ENCODE measurements at regions not wholly inside any gene's neighbourhood (a gene's known extent, or its start where the extent isn't known, plus 50 kb on each side); places are given as distances from the start of the nearest gene placed in this dataset.
"Not testable (repeated sequence)": the region's sequence is repeated elsewhere in the genome, so short reads cannot be mapped to it uniquely, and the experiment has no call there.

DNA sequence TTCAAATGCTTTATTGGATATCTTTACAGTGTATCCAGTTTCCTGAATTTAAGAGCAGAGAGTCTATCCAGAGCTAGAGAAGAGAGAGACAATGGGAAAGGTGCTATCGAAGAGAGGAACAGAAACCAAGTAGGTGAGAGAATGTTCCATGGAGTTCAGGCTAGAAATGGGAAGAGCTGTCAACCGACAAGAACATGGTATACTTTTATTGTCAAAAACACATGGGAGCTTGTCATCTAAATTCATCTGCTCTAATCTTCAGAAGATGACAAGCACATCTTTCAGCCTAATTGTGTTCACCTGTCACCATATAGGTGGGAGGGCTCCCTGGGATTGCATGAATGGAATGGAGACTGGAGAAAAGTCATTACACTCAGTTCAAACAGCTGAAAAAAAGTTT, 690.4 kb upstream of the LRATD1 start:
- DNase-seq: no peak

DNA sequence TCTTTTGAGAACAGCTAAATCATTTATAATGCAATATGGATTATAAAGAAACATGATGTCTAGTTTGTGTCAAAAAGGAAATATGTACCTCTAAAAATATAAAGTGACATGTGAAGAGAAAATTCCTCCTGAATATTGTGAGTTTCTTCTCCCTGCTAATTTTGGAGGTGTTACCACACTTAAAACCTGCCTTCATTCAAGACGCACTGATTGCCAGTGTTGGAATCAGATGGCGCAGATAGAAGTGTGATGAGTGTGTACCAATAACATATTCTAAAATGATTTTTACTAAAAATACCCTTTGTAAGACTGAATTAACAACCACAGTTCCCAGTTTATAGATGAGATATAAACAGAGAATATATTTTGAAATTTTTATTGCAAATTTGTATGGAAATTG, 681.8 kb upstream of the LRATD1 start:
- no peak for DNase-seq

DNA sequence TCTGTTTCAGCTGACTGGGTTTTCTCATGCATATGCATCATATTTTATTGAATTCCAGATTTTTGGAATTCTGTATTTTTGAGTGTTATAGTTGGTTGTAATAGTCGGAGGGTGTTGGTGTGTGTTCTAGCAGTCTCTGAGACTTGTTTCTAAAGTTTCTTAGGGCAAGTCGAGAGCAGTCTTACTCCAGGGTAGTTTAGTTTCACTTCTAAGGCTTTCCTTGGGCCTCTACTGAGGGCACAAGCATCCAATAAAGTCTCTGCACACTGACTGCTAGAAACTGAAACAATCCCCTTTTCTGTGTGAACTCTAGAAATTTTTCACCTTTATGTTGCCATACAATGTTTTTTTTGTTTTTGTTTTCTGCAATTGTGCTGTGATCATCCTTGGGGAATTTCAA, 663.7 kb upstream of the LRATD1 start:
- DNase-seq: no peak

DNA sequence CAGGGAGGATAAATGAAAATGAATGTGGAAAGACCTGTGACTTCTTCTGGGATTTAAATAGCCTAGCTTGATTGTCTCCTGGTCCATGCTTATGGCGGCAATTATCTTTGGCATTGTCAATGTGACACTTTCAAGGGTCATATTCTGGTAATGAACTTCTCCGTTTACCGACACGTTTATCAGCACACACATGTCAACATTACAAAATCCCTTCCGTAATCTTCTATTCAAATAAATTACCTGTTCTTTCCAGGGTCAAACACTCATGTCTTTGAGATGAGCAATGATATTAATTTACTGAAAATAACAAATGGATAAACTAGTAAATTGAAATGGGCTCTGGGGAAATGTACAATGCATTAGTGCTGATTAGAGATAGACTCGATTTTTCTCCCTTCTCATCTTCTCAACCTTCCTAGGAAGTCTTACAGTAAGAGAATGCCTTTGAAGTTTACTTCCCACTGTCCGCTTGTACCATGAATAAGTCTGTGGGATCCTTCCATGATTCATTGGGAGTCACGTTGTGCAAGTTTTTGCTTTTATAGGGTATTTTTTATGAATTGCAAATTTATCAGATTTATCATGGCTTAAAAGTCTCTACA, 646.3 kb upstream of the LRATD1 start:
- DNase-seq: no peak

DNA sequence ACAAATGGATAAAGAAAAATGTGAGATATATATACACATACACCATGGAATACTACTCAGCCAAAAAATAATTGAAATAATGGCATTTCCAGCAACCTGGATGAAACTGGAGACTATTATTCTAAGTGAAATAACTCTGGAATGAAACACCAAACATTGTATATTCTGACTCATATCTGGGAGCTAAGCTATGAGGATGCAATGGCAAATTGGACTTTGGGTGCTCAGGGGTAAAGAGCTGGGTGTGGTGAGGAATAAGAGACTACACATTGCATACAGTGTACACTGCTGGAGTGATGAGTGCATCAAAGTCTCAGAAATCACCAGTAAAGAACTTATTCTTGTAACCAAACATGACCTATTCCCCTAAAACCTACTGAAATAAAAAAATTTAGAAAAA, 636.0 kb upstream of the LRATD1 start:
- no peak for DNase-seq

DNA sequence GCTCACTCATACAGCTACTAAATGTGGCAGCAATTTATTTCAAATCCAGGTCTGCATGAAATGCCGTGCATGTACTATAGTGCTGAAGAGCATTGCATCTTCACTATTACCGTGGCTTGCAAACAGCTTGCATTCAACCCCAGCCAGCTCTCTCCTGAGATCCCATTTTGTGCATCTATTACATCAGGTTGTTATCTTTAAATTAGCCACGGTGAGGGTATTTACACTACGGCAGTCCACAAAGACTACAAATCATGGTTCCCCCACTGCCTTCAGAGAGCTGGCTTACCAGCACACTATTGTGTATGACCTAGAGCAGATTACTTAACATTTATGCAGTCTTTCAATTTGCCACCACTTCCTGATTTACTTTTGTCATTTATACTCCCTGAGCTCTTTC, 621.3 kb upstream of the LRATD1 start:
- no peak for DNase-seq

DNA sequence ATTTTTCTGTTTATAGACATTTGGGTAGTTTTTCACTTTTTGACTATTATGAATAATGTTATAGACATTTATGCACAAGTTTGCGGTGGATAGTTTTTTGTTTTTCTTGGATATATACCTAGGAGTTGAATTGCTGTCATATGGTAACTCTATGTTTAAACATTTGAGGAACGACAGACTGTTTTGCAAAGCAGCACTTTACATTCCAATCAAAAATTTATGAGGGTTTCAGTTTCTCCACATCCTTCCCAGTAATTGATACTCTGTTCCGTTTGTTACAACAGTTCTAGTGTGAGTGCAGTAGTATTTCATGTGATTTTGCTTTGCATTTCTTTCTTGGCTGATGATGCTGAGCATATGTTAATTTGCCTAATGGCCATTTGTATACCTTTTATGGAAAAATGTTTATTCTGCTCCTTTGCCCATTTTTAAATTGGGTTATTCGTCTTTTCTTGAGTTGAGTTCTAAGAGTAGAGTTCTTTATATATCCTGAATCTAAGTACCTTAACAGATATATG, 617.3 kb upstream of the LRATD1 start:
- DNase-seq: no peak

DNA sequence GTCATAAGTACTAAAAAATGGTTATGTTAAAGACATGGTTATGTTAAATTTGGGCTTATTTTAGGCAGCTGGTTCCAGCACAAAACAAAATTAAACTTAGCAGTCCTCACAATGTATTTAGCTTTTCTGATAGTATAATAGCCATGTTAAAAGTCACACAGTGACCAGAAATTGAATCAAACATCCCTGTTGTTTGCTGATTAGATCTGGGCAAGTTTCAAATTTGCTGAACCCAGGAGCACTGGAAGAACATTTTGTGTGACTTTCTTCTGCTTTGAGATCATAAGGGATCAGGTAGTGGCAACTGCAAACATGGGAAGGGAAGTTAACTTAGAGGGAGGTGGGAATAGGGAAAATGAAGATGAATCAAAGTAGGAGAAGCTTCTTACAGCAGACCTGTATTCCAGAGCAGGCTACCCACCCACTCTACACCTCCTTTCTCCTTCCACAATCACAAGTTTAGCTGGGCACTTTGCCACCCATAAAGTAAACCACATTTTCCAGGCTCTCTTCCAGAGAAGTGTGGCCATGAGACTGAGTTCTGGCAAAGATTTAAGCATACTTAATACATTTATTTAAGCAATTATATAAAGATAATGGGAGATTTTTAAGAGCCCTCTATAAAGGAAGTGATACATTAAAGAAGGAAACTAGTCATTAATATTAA, 616.1 kb upstream of the LRATD1 start:
- DNase-seq: no peak

DNA sequence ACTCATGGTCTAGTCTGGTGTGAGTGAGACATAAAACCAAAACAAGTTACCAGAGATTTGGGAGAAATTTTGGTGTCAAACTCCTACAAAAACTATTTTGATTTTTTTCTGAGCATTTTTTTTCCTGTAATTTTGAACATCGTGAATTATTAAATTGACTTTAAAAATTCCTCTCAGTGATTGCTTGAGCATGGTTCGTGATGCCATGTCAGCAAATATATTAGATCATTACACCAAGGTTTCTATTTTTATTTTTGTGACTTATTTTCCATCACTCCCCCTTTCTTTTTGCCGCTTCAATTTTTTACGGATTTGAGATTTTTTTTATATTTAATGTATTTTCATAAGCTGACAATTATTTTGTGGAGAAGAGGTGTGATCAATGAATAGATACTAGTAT, 613.9 kb upstream of the LRATD1 start:
- DNase-seq: no peak

DNA sequence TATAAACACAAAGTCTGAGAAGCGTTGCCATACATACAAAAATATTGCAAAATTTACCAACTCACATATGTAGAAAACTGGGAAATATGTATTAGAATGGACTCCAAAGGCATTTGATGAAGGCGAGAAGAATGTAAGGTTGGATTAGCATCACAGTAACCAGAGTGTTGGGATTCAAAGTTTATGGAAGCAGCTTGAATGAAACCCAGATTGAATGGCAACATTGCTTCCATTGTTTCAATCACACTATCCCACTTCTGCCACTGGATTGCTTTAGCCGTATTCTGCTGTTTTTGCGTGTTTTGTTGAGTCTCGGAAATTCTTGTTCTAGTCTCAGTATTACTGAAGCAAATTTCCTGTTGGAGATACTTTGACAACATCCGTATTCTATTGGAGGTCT, 609.0 kb upstream of the LRATD1 start:
- DNase-seq: no peak

DNA sequence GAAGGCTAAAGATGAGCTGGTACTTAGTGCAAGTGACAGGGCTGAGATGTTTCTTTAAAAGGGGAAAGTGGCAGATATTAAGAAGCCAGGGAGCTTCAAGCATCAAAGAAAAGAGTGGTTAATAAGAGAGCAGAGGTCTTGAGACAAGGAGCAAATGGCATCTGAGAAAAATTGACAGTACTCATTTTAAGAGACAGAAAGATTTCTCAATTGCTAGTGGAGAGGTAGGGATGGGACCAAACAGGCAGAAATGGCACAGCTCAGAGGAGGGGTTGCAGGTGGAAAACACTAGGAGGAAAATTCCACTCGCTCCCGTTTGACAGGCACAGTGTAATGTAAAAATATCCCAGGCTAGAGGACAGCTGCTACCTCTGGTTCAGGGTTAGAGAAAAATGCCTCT, 593.4 kb upstream of the LRATD1 start:
- no peak for DNase-seq

DNA sequence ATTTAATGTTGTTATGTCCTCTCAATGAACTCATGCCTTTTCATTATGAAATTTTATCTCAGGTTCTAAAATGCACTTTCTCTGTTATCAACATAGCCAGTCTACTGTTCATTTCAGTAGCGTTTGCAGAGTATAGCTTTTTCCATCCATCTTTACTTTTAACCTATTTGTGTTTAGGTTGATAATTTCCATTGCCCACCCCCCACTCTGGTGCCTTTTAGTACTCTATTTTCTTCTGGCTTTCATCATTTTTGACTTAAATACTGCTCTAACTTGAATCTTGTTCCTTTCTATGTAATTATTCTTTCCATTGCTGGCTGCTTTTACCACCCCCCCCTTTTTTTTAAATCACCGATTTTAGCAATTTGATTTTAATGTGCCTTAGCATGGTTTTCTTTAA, 585.0 kb upstream of the LRATD1 start:
- no peak for DNase-seq

DNA sequence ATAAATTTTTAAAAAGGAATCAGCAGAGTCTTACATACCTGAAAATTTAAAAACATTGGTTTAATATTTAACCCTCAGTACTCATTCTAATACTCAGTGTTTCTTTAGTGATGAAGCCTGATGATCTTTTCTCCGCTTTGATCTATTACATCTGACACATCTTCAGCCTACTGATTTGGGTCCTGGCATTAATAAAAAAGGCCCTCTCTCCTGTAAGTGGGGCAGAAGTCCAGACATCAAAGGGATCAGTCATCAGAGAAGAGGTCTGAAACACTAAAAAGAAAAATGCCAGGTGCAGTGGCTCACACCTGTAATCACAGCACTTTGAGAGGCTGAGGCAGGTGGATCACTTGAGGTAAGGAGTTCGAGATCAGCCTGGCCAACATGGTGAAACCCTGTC, 581.1 kb upstream of the LRATD1 start:
- DNase-seq: no peak

DNA sequence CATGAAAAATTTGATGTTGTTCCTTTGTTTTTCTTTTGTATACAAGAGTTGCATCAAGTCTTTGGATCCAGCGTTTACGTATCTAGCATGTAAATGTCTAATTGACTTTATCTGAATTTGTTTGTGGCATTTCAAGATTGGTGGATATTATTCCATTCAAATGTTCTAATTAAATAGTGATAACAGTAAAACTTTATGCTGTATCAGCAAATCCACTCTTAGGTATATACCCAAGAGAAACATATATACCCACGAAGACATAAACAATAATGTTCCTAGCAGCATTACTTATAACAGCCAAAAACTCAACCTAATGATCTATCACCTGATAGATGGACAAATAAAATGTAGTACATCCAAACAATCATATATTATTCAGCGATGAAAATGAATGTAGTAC, 579.4 kb upstream of the LRATD1 start:
- DNase-seq: no peak

DNA sequence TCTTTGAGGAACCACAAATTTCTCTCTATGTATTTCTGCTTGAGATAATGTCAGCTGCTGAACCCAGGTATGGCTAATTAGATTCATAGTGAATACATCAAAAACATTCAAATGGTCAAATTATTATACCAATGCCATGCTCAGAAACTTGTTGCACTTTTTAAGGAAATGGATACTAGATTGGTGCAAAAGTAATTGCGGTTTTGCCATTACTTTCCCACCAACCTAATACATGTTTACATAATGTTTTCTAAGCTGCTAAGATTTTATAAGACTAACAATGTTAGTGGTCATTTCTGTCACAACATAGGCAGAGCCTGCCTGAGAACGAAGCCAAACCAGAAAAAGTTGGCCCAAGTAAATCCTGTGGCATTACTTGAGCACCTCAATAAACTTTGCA, 568.2 kb upstream of the LRATD1 start:
- DNase-seq: no peak

DNA sequence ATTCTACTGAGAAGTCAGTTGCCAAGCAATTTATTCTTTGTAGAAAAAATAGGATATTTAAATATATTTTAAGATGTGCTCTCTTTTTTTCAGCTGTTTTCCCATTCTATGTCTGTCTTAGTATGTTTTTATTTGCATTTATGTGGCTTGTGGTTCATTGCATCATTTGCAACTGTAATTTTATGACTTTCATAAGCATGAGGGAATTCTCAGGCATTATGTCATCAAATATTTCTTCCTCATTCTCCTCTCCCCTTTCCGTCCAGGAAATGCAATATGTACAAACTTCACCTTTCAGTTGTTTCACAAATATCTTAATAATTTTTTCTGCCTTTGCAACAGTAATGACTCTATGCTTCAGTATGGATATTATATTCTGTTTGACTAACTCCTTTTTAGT, 560.2 kb upstream of the LRATD1 start:
- DNase-seq: peak in 2 of 3 donors; percentile 2 to 24

DNA sequence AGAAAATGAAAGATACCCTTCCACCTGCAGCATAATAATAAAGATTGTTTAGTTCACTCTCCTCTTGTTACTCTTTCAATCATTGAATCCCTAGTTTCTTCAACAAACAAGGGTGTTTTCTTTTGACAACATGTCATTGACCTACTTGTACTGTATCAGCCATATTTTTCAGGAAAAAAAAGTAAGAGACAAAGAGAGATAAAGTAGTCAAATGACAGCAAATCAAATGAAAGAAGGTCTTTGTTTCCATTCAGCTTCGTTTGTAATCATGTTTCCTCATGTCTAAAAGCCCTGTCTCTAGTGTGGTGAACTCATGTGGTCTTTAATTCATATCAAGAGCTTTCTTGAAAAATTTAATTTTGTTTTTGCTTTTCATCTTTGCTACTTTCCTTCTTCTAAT, 557.8 kb upstream of the LRATD1 start:
- no peak for DNase-seq

DNA sequence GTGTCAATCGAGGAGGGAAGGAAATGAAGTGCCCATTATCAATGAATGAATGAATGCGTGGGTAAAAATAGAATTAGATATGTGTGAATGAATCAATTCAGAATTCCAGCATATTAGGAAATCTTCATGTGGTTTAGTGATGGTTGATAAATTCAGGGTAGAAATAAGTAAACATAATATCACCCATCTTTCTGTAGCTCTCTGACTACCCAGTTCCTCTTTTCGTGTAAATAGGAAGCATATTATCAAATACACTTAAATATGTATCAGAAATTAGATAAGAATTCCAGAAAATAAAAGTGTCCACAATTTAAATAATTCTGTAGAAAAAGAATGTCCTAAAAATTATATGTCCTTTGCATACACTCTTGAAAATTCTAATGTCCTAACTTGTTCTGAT, 552.9 kb upstream of the LRATD1 start:
- DNase-seq: no peak

DNA sequence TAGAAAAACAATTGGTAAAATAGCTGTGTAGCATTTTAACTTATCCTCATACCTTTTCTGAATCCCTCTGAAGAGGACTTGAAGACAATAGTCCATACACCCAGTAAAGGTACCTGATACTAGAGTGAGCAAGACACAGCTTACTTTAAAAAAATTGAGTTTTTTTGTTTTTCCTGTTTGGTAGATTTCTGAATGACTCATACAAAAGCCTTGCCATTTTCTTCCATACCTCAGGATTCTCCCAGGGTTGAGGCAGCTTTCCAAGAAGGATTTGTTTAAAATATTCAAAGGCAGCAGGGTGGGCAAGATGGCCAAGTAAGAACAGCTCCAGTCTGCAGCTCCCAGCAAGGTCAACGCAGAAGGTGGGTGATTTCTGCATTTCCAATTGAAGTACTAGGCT, 551.0 kb upstream of the LRATD1 start:
- DNase-seq: no peak

DNA sequence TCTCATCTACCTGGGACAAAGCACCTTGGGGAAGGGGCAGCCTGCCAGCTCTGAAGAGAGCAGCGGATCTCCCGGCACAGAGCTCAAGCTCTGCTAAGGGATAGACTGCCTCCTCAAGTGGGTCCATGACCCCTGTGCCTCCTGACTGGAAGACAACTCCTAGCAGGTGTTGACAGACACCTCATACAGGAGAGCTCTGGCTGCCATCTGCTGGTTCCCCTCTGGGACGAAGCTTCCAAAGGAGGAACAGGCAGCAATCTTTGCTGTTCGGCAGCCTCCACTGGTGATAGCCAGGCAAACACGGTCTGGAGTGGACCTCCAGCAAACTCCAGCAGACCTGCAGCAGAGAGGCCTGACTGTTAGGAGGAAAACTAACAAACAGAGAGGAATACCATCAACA, 549.9 kb upstream of the LRATD1 start:
- DNase-seq: no peak

DNA sequence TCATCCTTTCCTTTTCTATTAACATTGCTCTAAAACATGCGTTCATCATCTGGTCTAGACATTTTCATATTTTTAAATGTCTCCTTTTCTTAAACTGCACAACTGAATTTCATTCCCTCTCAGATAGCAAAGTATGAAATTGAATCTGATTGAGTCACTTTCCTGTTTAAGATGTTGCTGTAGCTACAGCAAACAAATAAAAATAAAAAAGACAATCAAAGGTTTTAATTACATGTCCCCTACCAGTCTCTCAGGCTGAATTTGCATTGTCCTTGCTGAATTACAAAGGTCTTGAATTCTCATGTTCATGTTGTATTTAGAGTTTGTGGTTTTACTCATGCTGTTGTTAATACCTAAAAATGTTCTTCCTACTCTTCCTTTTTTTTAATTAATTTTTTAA, 537.9 kb upstream of the LRATD1 start:
- no peak for DNase-seq

DNA sequence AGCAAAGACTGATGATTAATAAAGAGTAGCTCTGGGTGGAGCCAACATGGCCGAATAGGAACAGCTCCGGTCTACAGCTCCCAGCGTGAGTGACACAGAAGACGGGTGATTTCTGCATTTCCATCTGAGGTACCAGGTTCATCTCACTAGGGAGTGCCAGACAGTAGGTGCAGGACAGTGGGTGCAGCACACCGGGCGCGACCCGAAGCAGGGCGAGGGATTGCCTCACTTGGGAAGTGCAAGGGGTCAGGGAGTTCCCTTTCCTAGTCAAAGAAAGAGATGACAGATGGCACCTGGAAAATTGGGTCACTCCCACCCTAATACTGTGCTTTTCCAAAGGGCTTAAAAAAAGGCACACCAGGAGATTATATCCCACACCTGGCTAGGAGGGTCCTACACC, 533.4 kb upstream of the LRATD1 start:
- not testable (repeated sequence) for DNase-seq

DNA sequence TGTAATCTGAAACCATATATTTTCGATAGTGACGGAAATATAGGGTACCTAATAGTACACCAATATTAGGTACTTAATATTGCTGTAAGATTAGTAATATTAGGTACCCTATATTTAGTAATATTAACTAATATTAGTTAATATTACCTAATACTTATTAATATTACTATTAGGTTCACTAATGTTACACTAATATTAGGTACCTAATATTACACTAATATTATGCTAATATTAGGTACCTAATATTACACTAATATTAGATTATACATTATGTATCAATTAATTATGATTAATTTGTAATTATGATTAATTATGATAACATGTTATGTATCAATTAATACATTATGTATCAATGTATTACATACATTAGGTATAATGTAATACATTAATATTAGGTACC, 518.2 kb upstream of the LRATD1 start:
- no peak for DNase-seq

DNA sequence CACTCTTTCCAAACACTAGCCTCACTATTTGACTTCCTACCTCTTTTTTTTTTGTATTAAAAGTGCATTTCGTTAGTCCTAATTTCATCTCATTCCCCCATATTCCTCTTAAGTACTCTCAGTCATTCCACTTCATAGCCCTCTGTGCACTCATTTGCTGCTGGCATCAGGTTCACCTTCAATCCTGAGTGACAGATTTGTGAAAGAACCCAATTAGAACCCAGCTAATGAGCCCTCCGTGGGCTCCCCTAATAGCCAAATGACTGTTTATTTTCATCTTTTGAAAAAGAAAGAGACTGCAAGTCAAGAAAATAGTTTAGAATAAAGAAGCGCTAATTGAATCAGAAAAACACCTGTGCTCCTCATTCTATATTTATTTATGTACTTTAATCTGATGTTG, 512.1 kb upstream of the LRATD1 start:
- no peak for DNase-seq

DNA sequence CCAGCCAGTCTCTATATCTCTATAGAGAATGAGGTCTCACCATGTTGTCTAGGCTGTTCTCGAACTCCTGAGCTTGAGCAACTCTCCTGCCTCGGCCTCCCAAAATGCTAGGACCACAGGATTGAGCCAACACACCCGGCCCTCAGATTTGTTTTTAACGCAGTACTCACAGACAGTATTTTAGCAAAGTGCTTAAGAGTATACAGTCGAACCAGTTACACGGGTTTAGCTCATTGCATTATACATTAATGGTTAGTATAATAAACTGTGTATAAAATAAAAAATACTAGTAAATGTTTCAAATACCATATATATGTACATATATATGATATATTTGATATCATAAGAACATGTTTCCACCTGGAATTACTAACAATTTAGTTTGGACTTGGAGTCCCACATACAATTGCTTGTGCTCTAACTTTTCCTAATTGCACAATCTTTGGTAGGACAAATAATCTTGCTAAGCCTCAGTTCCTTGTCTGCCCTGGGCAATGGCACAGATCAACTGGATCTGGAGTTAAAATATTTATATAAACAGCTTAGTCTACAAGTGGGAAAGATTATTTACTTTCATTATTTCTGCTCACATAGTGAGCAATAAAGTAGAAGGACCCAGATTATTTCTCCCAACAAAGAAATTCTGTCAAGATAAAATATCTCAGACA, 508.9 kb upstream of the LRATD1 start:
- no peak for DNase-seq

Data from suppressor macrophage treated with lipopolysaccharide for 1 hour (primary cell).